Dendritic cell treated with granulocyte-macrophage colony-stimulating factor and Interleukin-4, amounts not matched to agents 40 ng/mL and 50 ng/mL, for 4 days (primary cell): ENCODE measurements at regions not wholly inside any gene's neighbourhood (a gene's known extent, or its start where the extent isn't known, plus 50 kb on each side); places are given as distances from the start of the nearest gene placed in this dataset.

Experiments
- H3K27ac Mint-ChIP-seq: one replicate; pipeline ENCODE4 v1.8.0; 2022; ENCODE audit warnings: mild to moderate bottlenecking, mixed read lengths
- H3K27me3 Mint-ChIP-seq: one replicate; pipeline ENCODE4 v1.8.0; 2022; ENCODE audit warnings: mild to moderate bottlenecking, mixed read lengths
- H3K36me3 Mint-ChIP-seq: one replicate; pipeline ENCODE4 v1.8.0; 2022; ENCODE audit warnings: low read depth, mixed read lengths
- H3K4me1 Mint-ChIP-seq: one replicate; pipeline ENCODE4 v1.8.0; 2022; ENCODE audit warnings: low read depth, mixed read lengths
- H3K4me3 Mint-ChIP-seq: one replicate; pipeline ENCODE4 v1.8.0; 2022; ENCODE audit warnings: mild to moderate bottlenecking, moderate library complexity, mixed read lengths
- H3K9me3 Mint-ChIP-seq: one replicate; pipeline ENCODE4 v1.8.0; 2022; ENCODE audit warnings: mixed read lengths
- intact Hi-C: fragments of 100-400 bp; cut with micrococcal nuclease; formaldehyde crosslinking; loops from one replicate; pipeline ENCODE4 v1.15.0; 2022

GRCh38 chr9:118091226-118091625 lies 387.0 kb downstream of the TLR4 start:
- Mint-ChIP-seq H3K4me3 (no peak overlapping the region), H3K9me3 (no peaks in the 10 kb centered on the region), H3K27ac (no peak overlapping the region), H3K27me3 (no peaks in the 10 kb centered on the region), H3K36me3 (no peaks in the 10 kb centered on the region), H3K4me1 (no peaks in the 10 kb centered on the region)
- intact Hi-C loops: no loop called here

GRCh38 chr9:118091711-118092500 lies 387.7 kb downstream of the TLR4 start:
- H3K27me3 Mint-ChIP-seq: no peaks in the 10 kb centered on the region
- no peak overlapping the region for H3K27ac Mint-ChIP-seq
- H3K4me3 Mint-ChIP-seq: no peak overlapping the region
- H3K4me1 Mint-ChIP-seq: no peaks in the 10 kb centered on the region
- H3K36me3 Mint-ChIP-seq: no peaks in the 10 kb centered on the region
- intact Hi-C loops: no loop called here
- H3K9me3 Mint-ChIP-seq: no peaks in the 10 kb centered on the region

GRCh38 chr9:118094387-118094786 lies 390.2 kb downstream of the TLR4 start:
- Mint-ChIP-seq H3K27ac (no peak overlapping the region), H3K36me3 (no peaks in the 10 kb centered on the region), H3K4me1 (no peaks in the 10 kb centered on the region), H3K27me3 (no peaks in the 10 kb centered on the region), H3K9me3 (no peaks in the 10 kb centered on the region), H3K4me3 (no peak overlapping the region)
- intact Hi-C loops: no loop called here

- intact Hi-C loops: no loop called here
- Mint-ChIP-seq H3K4me1 (no peaks in the 10 kb centered on the region), H3K4me3 (no peak overlapping the region), H3K27ac (no peak overlapping the region), H3K36me3 (no peaks in the 10 kb centered on the region), H3K9me3 (no peaks in the 10 kb centered on the region), H3K27me3 (no peaks in the 10 kb centered on the region)
Observed at GRCh38 chr9:118100529-118101419, 396.6 kb downstream of the TLR4 start.

- Mint-ChIP-seq H3K36me3 (no peaks in the 10 kb centered on the region), H3K4me3 (no peak overlapping the region), H3K4me1 (no peaks in the 10 kb centered on the region), H3K27ac (no peak overlapping the region), H3K9me3 (no peaks in the 10 kb centered on the region), H3K27me3 (no peaks in the 10 kb centered on the region)
- intact Hi-C loops: no loop called here
Observed at GRCh38 chr9:118104363-118104762, 400.2 kb downstream of the TLR4 start.

- intact Hi-C loops: no loop called here
- H3K36me3 Mint-ChIP-seq: no peaks in the 10 kb centered on the region
- H3K27me3 Mint-ChIP-seq: no peaks in the 10 kb centered on the region
- H3K9me3 Mint-ChIP-seq: no peaks in the 10 kb centered on the region
- no peaks in the 10 kb centered on the region for H3K4me1 Mint-ChIP-seq
- no peak overlapping the region for H3K4me3 Mint-ChIP-seq
- no peak overlapping the region for H3K27ac Mint-ChIP-seq
Observed at GRCh38 chr9:118108971-118109370, 404.8 kb downstream of the TLR4 start.

GRCh38 chr9:118109542-118109941 lies 405.3 kb downstream of the TLR4 start:
- Mint-ChIP-seq H3K9me3 (no peaks in the 10 kb centered on the region), H3K4me1 (no peaks in the 10 kb centered on the region), H3K4me3 (no peak overlapping the region), H3K27me3 (no peaks in the 10 kb centered on the region), H3K27ac (no peak overlapping the region), H3K36me3 (no peaks in the 10 kb centered on the region)
- intact Hi-C loops: no loop called here

GRCh38 chr9:118121361-118121760 lies 417.2 kb downstream of the TLR4 start:
- no peak overlapping the region for H3K27ac Mint-ChIP-seq
- intact Hi-C loops: no loop called here
- H3K9me3 Mint-ChIP-seq: peaks cover 5% of the 10 kb centered on the region
- H3K27me3 Mint-ChIP-seq: no peaks in the 10 kb centered on the region
- no peaks in the 10 kb centered on the region for H3K36me3 Mint-ChIP-seq
- H3K4me1 Mint-ChIP-seq: no peaks in the 10 kb centered on the region
- no peak overlapping the region for H3K4me3 Mint-ChIP-seq

GRCh38 chr9:118128313-118128712 lies 424.1 kb downstream of the TLR4 start:
- H3K36me3 Mint-ChIP-seq: no peaks in the 10 kb centered on the region
- H3K4me3 Mint-ChIP-seq: no peak overlapping the region
- intact Hi-C loops: no loop called here
- H3K9me3 Mint-ChIP-seq: peaks cover 5% of the 10 kb centered on the region
- no peak overlapping the region for H3K27ac Mint-ChIP-seq
- H3K4me1 Mint-ChIP-seq: no peaks in the 10 kb centered on the region
- H3K27me3 Mint-ChIP-seq: no peaks in the 10 kb centered on the region

- Mint-ChIP-seq H3K27me3 (no peaks in the 10 kb centered on the region), H3K36me3 (no peaks in the 10 kb centered on the region), H3K4me3 (no peak overlapping the region), H3K9me3 (peaks cover 5% of the 10 kb centered on the region), H3K27ac (no peak overlapping the region), H3K4me1 (no peaks in the 10 kb centered on the region)
- intact Hi-C loops: no loop called here
Observed at GRCh38 chr9:118129541-118129940, 425.3 kb downstream of the TLR4 start.

- no peaks in the 10 kb centered on the region for H3K4me1 Mint-ChIP-seq
- intact Hi-C loops: no loop called here
- H3K27me3 Mint-ChIP-seq: no peaks in the 10 kb centered on the region
- no peaks in the 10 kb centered on the region for H3K9me3 Mint-ChIP-seq
- no peaks in the 10 kb centered on the region for H3K36me3 Mint-ChIP-seq
- no peak overlapping the region for H3K27ac Mint-ChIP-seq
- H3K4me3 Mint-ChIP-seq: no peak overlapping the region
Observed at GRCh38 chr9:118148990-118149389, 444.8 kb downstream of the TLR4 start.

GRCh38 chr9:118156846-118157245 lies 452.6 kb downstream of the TLR4 start:
- Mint-ChIP-seq H3K27ac (no peak overlapping the region), H3K9me3 (no peaks in the 10 kb centered on the region), H3K27me3 (no peaks in the 10 kb centered on the region), H3K4me1 (no peaks in the 10 kb centered on the region), H3K36me3 (no peaks in the 10 kb centered on the region), H3K4me3 (no peak overlapping the region)
- intact Hi-C loops: no loop called here

- H3K4me3 Mint-ChIP-seq: no peak overlapping the region
- no peaks in the 10 kb centered on the region for H3K4me1 Mint-ChIP-seq
- H3K36me3 Mint-ChIP-seq: no peaks in the 10 kb centered on the region
- no peak overlapping the region for H3K27ac Mint-ChIP-seq
- intact Hi-C loops: no loop called here
- H3K9me3 Mint-ChIP-seq: no peaks in the 10 kb centered on the region
- no peaks in the 10 kb centered on the region for H3K27me3 Mint-ChIP-seq
Observed at GRCh38 chr9:118162716-118163115, 458.5 kb downstream of the TLR4 start.

GRCh38 chr9:118163751-118164150 lies 459.5 kb downstream of the TLR4 start:
- Mint-ChIP-seq H3K9me3 (no peaks in the 10 kb centered on the region), H3K4me3 (no peak overlapping the region), H3K27ac (no peak overlapping the region), H3K36me3 (no peaks in the 10 kb centered on the region), H3K27me3 (no peaks in the 10 kb centered on the region), H3K4me1 (no peaks in the 10 kb centered on the region)
- intact Hi-C loops: no loop called here
